H1 (cell line): ENCODE measurements at regions not wholly inside any gene's neighbourhood (a gene's known extent, or its start where the extent isn't known, plus 50 kb on each side); places are given as distances from the start of the nearest gene placed in this dataset.

Experiments
- EP300 ChIP-seq, 2 experiments: IDR thresholded peaks; 1 replicate in 1 of 2; 2 replicates in 1 of 2; pipeline ENCODE4 v1.6.1; 2011 to 2012; ENCODE audit warnings: low read depth in 2 of 2, low read length in 2 of 2, mild to moderate bottlenecking in 2 of 2, borderline replicate concordance in 1 of 2, inconsistent platforms in 1 of 2, moderate library complexity in 1 of 2
- SAP30 ChIP-seq: fragments of 300-600 bp; sonication (generic); IDR thresholded peaks from 2 replicates; pipeline ENCODE4 v1.7.1; 2012; ENCODE audit warnings: low read length, moderate library complexity, mild to moderate bottlenecking, inconsistent platforms; ENCODE audit not compliant: insufficient read depth, insufficient replicate concordance
- TCF12 ChIP-seq: IDR thresholded peaks from 2 replicates; pipeline ENCODE4 v1.6.1; 2011; ENCODE audit warnings: low read depth, mild to moderate bottlenecking, low read length

DNA sequence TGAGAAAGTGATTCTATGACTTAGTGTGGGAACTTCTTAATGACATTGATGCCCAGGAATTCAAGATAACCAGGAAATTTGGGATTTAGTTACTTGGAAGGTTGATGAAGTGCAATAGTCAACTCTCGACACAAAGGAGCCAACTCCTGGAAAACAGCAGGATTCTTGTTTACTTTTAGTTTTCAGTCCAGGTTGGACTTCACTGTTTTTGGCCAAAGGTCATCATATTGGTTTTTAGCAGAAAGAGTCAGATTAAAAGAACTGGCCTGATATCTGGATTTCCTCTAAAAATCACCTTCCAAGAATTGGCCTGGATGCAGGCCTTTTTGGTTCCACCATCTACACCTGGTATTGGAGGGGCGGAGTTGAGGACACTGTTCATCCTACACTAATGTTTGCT lies 60.1 kb upstream of the SALL1 start (continued):
- no peak for TF ChIP-seq EP300 (IDR thresholded peaks at IDR 0.05; ENCODE audit: borderline replicate concordance in 1 of 2, low read depth in 2 of 2, low read length in 2 of 2)
- no peak for TF ChIP-seq SAP30
- TF ChIP-seq TCF12, result no peak
